ENCODE measurements at regions not wholly inside any gene's neighbourhood (a gene's known extent, or its start where the extent isn't known, plus 50 kb on each side); places are given as distances from the start of the nearest gene placed in this dataset.

DNA sequence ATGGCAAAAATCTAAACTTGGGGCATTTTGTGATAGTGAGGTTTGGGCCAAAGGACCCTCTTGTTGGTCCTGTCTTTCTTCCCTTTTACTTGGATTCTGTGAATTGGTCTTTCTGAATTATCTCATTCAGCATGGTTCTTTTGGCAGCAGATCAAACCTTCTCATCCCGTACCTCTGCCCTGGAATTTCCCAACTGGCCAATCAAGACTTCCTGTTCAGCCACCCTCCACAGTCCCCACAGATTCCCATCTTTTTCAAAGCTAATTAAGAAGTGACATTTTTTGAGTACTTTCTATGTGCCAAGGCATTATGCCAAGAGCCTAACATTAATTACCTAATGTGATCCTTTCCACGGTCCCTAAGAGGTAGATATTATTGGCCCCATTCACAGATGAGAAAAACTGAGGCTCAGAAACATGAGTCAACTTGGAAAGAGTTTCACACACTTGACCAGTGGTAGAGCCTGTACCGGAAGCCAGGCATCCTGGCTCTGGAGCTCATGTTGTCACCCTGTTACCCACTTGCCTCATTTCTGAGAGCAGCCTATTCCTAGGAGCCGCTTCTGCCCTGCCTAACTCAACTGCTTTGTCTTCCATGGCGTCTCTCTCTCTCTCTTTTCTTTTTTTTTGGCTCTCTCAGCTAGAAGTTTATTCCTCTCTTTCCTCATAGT is 135.9 kb downstream of the C12orf75 start:
- no peak for DNase-seq
- no peak overlapping the region for H3K27ac Mint-ChIP-seq
- peaks cover 37% of the 10 kb centered on the region for H3K4me1 Mint-ChIP-seq
- no peaks in the 10 kb centered on the region for H3K27me3 Mint-ChIP-seq (ENCODE audit: insufficient read depth)
- Histone ChIP-seq H3K27ac (ENCODE audit: low read depth, low read length) (no peak overlapping the region), H3K9ac (ENCODE audit: extremely low read depth, low read length, poor library complexity, severe bottlenecking) (no peak overlapping the region), H3K4me3 (ENCODE audit: low read length) (no peak overlapping the region), H3K27me3 (ENCODE audit: control insufficient read depth, insufficient read depth, low read length, poor library complexity, severe bottlenecking) (no peaks in the 10 kb centered on the region), H3K4me1 (ENCODE audit: control insufficient read depth, insufficient read depth, low read length) (no peaks in the 10 kb centered on the region), H3K9me3 (ENCODE audit: control insufficient read depth, low read length) (no peaks in the 10 kb centered on the region), H3K36me3 (ENCODE audit: control insufficient read depth, insufficient read depth, low read length) (no peaks in the 10 kb centered on the region)
- no peaks in the 10 kb centered on the region for H3K9me3 Mint-ChIP-seq
- 86 to 94% methylated on average over 5 of the region's 5 CpGs for WGBS, 2 experiments (ENCODE audit: insufficient coverage in 1 of 2, insufficient read length in 1 of 2)
- TF ChIP-seq, protein P1, sequence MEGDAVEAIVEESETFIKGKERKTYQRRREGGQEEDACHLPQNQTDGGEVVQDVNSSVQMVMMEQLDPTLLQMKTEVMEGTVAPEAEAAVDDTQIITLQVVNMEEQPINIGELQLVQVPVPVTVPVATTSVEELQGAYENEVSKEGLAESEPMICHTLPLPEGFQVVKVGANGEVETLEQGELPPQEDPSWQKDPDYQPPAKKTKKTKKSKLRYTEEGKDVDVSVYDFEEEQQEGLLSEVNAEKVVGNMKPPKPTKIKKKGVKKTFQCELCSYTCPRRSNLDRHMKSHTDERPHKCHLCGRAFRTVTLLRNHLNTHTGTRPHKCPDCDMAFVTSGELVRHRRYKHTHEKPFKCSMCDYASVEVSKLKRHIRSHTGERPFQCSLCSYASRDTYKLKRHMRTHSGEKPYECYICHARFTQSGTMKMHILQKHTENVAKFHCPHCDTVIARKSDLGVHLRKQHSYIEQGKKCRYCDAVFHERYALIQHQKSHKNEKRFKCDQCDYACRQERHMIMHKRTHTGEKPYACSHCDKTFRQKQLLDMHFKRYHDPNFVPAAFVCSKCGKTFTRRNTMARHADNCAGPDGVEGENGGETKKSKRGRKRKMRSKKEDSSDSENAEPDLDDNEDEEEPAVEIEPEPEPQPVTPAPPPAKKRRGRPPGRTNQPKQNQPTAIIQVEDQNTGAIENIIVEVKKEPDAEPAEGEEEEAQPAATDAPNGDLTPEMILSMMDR (conservative IDR thresholded peaks at IDR 0.05): no peak
- no peak overlapping the region for H3K4me3 Mint-ChIP-seq
- no peaks in the 10 kb centered on the region for H3K36me3 Mint-ChIP-seq (ENCODE audit: low read depth)

DNA sequence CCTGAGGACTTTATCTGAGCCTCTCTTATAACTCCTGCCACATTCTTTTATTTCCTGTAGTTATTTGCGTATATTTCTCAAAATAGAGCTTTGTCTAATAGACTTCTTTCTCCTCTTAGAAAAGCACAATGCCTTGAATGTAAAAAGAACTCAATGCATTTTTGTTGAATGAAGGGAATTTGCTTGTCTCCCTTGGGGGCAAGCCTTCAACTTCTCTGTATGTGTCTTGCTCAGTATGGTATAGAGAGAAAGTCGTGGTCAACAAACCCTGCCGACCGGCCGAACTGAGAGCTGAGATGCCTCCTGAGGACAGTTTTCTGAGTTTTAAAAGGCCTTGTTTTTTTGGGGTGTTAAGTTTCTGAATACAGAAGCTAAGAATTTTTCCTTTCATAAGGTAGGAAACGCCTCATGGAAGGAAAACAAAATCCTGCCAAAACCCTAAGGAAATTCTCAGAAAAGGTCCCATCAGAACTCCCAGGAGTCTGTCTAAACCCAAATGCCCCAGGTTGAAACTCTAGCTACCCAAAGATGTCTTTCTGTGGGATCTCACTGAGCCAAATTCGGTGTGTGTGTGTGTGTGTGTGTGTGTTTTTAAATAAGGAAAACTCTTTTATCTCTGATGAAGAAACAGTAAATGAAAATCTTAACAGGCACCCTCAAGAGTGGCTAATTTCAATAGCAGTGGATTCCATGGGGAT is 136.6 kb downstream of the C12orf75 start:
- no peak for DNase-seq
- no peaks in the 10 kb centered on the region for H3K4me1 ChIP-seq (ENCODE audit: control insufficient read depth, insufficient read depth, low read length)
- no peak overlapping the region for H3K9ac ChIP-seq (ENCODE audit: extremely low read depth, low read length, poor library complexity, severe bottlenecking)
- Mint-ChIP-seq H3K27me3 (ENCODE audit: insufficient read depth) (no peaks in the 10 kb centered on the region), H3K4me3 (no peak overlapping the region), H3K9me3 (no peaks in the 10 kb centered on the region), H3K36me3 (ENCODE audit: low read depth) (no peaks in the 10 kb centered on the region), H3K4me1 (peaks cover 31% of the 10 kb centered on the region), H3K27ac (no peak overlapping the region)
- WGBS, 2 experiments (ENCODE audit: insufficient coverage in 1 of 2, insufficient read length in 1 of 2): 69% methylated on average over 7 of the region's 7 CpGs; no CpG with 5 or more reads in 1 of the 2 experiments
- no peaks in the 10 kb centered on the region for H3K9me3 ChIP-seq (ENCODE audit: control insufficient read depth, low read length)
- no peak overlapping the region for H3K27ac ChIP-seq (ENCODE audit: low read depth, low read length)
- H3K27me3 ChIP-seq (ENCODE audit: control insufficient read depth, insufficient read depth, low read length, poor library complexity, severe bottlenecking): no peaks in the 10 kb centered on the region
- H3K4me3 ChIP-seq (ENCODE audit: low read length): no peak overlapping the region
- no peaks in the 10 kb centered on the region for H3K36me3 ChIP-seq (ENCODE audit: control insufficient read depth, insufficient read depth, low read length)
- TF ChIP-seq, protein P1 (conservative IDR thresholded peaks at IDR 0.05): no peak

DNA sequence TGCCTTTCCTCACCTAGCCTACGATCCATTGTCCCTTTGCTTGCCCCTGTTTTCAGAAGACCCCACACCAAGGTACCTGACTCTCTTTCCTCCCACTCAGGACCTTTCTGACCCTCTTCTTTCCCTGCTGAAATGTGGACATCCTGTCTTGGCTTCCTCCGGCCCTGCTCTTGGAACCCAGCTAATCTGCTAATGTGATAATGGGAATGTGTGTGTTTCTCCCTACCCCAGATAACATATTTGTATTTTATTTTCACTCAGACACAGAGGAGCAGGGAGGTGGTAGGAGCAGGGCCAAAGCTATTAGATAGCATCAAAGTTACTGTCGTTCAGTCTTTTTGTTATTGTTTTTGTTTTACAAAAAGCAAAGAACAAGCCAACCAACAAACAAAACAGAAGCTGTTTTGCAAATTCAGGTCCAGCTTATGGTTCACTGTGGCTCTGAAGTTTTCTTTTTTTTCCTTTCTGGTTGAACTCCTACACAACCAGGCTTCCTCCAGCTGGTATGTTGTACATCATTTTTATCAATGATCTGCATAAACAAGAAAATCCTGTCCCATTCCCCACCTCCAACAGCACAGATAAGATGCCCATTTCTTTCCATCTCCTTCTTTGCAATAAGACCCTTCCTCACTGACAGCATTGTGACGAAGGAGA is 137.3 kb downstream of the C12orf75 start:
- no peak for DNase-seq
- H3K36me3 ChIP-seq (ENCODE audit: control insufficient read depth, insufficient read depth, low read length): no peaks in the 10 kb centered on the region
- H3K27me3 Mint-ChIP-seq (ENCODE audit: insufficient read depth): no peaks in the 10 kb centered on the region
- no peaks in the 10 kb centered on the region for H3K27me3 ChIP-seq (ENCODE audit: control insufficient read depth, insufficient read depth, low read length, poor library complexity, severe bottlenecking)
- no peak overlapping the region for H3K4me3 Mint-ChIP-seq
- no peaks in the 10 kb centered on the region for H3K9me3 Mint-ChIP-seq
- H3K4me1 Mint-ChIP-seq: peaks cover 26% of the 10 kb centered on the region
- no peak overlapping the region for H3K27ac ChIP-seq (ENCODE audit: low read depth, low read length)
- no peaks in the 10 kb centered on the region for H3K4me1 ChIP-seq (ENCODE audit: control insufficient read depth, insufficient read depth, low read length)
- no peak overlapping the region for H3K4me3 ChIP-seq (ENCODE audit: low read length)
- no peak overlapping the region for H3K27ac Mint-ChIP-seq
- TF ChIP-seq, protein P1 (conservative IDR thresholded peaks at IDR 0.05): no peak
- H3K9ac ChIP-seq (ENCODE audit: extremely low read depth, low read length, poor library complexity, severe bottlenecking): no peak overlapping the region
- 88 to 100% methylated on average over 2 to 3 of the region's 4 CpGs for WGBS, 2 experiments (ENCODE audit: insufficient coverage in 1 of 2, insufficient read length in 1 of 2)
- H3K36me3 Mint-ChIP-seq (ENCODE audit: low read depth): no peaks in the 10 kb centered on the region
- H3K9me3 ChIP-seq (ENCODE audit: control insufficient read depth, low read length): no peaks in the 10 kb centered on the region

Data from endodermal cell (in vitro differentiated cells).